Stomach (tissue), 8 donors: ENCODE measurements at regions not wholly inside any gene's neighbourhood (a gene's known extent, or its start where the extent isn't known, plus 50 kb on each side); places are given as distances from the start of the nearest gene placed in this dataset.

Experiments used
- DNase-seq, 2 donors: peaks; one replicate each; pipeline versions ENCODE4 v3.0.0 to v3.0.0-alpha.2; 2013 to 2019
- H3K27ac ChIP-seq, 5 donors: fragments of 200-600 bp in 4 of 5; sonication (generic) in 4 of 5; one replicate each; pipeline ENCODE4 v1.5.1; 2013 to 2019; ENCODE audit warnings: mild to moderate bottlenecking in 1 of 5, moderate library complexity in 1 of 5
- H3K27me3 ChIP-seq, 3 donors: fragments of 200-600 bp; sonication (generic); one replicate each; pipeline ENCODE4 v1.5.1; 2017 to 2019; ENCODE audit warnings: mixed run types in 1 of 3
- H3K36me3 ChIP-seq, 4 donors: fragments of 200-600 bp; sonication (generic); 1 replicate in 3 of 4; 2 replicates in 1 of 4; pipeline ENCODE4 v1.5.1; 2016 to 2019
- H3K4me1 ChIP-seq, 4 donors: fragments of 200-600 bp; sonication (generic); one replicate each; pipeline ENCODE4 v1.5.1; 2016 to 2019
- H3K4me3 ChIP-seq, 4 donors: fragments of 200-600 bp; sonication (generic) in 3 of 4; one replicate each; pipeline ENCODE4 v1.5.1; 2016 to 2019; ENCODE audit warnings: mild to moderate bottlenecking in 1 of 4
- H3K9me3 ChIP-seq, 4 donors: fragments of 200-600 bp; sonication (generic); one replicate each; pipeline ENCODE4 v1.5.1; 2016 to 2019
- EP300 ChIP-seq: sonication (generic); formaldehyde crosslinking; IDR thresholded peaks from one replicate; pipeline ENCODE4 v1.6.1; 2017; ENCODE audit warnings: antibody characterized with exemption
- POLR2A ChIP-seq, 4 donors: fragments of 450-650 bp; IDR thresholded peaks; one replicate each; pipeline ENCODE4 v1.6.1; 2016; ENCODE audit warnings: antibody characterized with exemption in 4 of 4, control low read depth in 2 of 4, mild to moderate bottlenecking in 1 of 4, moderate library complexity in 1 of 4
- POLR2AphosphoS5 ChIP-seq, 3 donors: sonication (generic); formaldehyde crosslinking; IDR thresholded peaks; one replicate each; pipeline ENCODE4 v1.6.1; 2016; ENCODE audit warnings: antibody characterized with exemption in 3 of 3
- WGBS, 5 donors: extraction: QIAGEN DNeasy Blood & Tissue Kit in 3 of 5; methylation state at CpG; one replicate each; pipeline versions ENCODE4 v1.1.5 to v1.1.7; 2013 to 2018; 5-methylcytosine and 5-hydroxymethylcytosine counted together
- intact Hi-C: fragments of 100-400 bp; cut with DNase I; formaldehyde crosslinking; loops from one replicate; pipeline ENCODE4 v1.15.1; 2023; ENCODE audit warnings: low total_unique reads
- TF ChIP-seq, protein P1 (sequence below), 7 experiments: fragments of 450-650 bp in 4 of 7; fragments of 200-600 bp in 3 of 7; sonication (generic) in 3 of 7; IDR thresholded peaks; one replicate each; pipeline ENCODE4 v1.5.1; 2016 to 2019; ENCODE audit warnings: antibody characterized with exemption in 7 of 7, control low read depth in 2 of 7, mild to moderate bottlenecking in 1 of 7
- donor health status: healthy with polysubstance abuse.
- donor health status: Bipolar disorder and iron deficiency.
- donor health status: healthy.

DNA sequence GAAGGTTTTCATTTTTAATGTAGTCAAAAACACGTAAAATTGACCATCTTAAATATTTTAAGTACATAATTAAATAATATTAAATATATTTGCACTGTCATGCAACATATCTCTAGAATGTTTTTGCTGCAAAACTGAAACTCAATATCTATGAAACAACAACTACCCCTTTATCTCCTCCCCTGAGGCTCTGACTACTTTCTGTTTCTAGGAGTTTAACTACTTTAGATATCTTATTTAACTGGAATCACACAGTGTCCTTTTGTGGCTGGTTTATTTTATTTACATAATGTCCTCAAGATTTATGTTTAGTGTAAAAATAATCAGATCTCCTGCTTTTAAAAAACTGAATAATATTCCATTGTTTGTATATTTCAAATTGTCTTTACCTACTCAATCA is 2003.9 kb downstream of the TP53TG3F start:
- no peak overlapping the region for H3K4me3 ChIP-seq
- no peaks in the 10 kb centered on the region for H3K27me3 ChIP-seq
- no peaks in the 10 kb centered on the region for H3K4me1 ChIP-seq
- intact Hi-C loops, result no loop called here
- H3K9me3 ChIP-seq, result peaks cover 0 to 48% (median 23%) of the 10 kb centered on the region in 4 donors
- H3K27ac ChIP-seq, result no peak overlapping the region
- H3K36me3 ChIP-seq, result no peaks in the 10 kb centered on the region
- no peak for DNase-seq
- TF ChIP-seq POLR2A (IDR thresholded peaks at IDR 0.05), result no peak
- 6 to 17% (median 12%) methylated on average over 1 of the region's 1 CpG for WGBS, 5 donors

DNA sequence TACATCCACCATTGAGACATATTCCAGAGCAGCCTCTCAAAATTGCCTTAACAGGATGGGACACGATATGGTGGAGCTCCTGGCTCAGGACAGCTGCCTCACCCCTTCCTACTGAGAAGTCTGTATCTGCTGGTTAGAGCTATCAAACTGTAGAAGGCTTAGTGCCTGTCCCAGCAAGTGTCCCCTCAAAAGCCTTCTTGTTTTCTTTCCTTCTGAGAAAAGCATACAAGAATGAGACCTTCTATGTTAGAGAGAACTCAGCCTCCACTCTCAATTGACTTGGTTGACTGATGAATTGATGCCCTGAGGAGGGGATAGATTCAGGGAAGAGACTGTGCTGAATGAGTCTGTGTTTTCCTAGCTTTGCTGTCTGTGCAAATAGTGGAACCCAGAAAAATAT is 2020.9 kb downstream of the TP53TG3F start:
- Histone ChIP-seq H3K9me3 (peaks cover 0 to 32% (median 16%) of the 10 kb centered on the region in 4 donors), H3K4me1 (no peaks in the 10 kb centered on the region), H3K4me3 (no peak overlapping the region), H3K27me3 (no peaks in the 10 kb centered on the region), H3K27ac (no peak overlapping the region), H3K36me3 (no peaks in the 10 kb centered on the region)
- intact Hi-C loops, result no loop called here
- no peak for DNase-seq
- WGBS, 5 donors, result 12 to 42% (median 17%) methylated on average over 1 of the region's 1 CpG
- TF ChIP-seq, protein P1, sequence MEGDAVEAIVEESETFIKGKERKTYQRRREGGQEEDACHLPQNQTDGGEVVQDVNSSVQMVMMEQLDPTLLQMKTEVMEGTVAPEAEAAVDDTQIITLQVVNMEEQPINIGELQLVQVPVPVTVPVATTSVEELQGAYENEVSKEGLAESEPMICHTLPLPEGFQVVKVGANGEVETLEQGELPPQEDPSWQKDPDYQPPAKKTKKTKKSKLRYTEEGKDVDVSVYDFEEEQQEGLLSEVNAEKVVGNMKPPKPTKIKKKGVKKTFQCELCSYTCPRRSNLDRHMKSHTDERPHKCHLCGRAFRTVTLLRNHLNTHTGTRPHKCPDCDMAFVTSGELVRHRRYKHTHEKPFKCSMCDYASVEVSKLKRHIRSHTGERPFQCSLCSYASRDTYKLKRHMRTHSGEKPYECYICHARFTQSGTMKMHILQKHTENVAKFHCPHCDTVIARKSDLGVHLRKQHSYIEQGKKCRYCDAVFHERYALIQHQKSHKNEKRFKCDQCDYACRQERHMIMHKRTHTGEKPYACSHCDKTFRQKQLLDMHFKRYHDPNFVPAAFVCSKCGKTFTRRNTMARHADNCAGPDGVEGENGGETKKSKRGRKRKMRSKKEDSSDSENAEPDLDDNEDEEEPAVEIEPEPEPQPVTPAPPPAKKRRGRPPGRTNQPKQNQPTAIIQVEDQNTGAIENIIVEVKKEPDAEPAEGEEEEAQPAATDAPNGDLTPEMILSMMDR (IDR thresholded peaks at IDR 0.05), result no peak
- TF ChIP-seq POLR2AphosphoS5 (IDR thresholded peaks at IDR 0.05) (no peak), EP300 (no peak), POLR2A (IDR thresholded peaks at IDR 0.05) (no peak)

- no peak for DNase-seq
- Histone ChIP-seq H3K9me3 (peaks cover 5 to 38% (median 18%) of the 10 kb centered on the region in 4 donors), H3K4me1 (no peaks in the 10 kb centered on the region), H3K27me3 (no peaks in the 10 kb centered on the region), H3K36me3 (no peaks in the 10 kb centered on the region), H3K4me3 (no peak overlapping the region), H3K27ac (no peak overlapping the region)
- intact Hi-C loops, result no loop called here
- no peak for TF ChIP-seq POLR2AphosphoS5 (IDR thresholded peaks at IDR 0.05)
Measured at GRCh38 chr16:35480988-35481387, 2021.6 kb downstream of the TP53TG3F start.

- TF ChIP-seq EP300, result no peak
- TF ChIP-seq, protein P1 (IDR thresholded peaks at IDR 0.05), result no peak
- no peak for TF ChIP-seq POLR2A (IDR thresholded peaks at IDR 0.05)
- TF ChIP-seq POLR2AphosphoS5 (IDR thresholded peaks at IDR 0.05), result no peak
- H3K4me1 ChIP-seq, result no peaks in the 10 kb centered on the region
- no peak overlapping the region for H3K27ac ChIP-seq
- no peaks in the 10 kb centered on the region for H3K27me3 ChIP-seq
- intact Hi-C loops, result no loop called here
- no peaks in the 10 kb centered on the region for H3K36me3 ChIP-seq
- H3K9me3 ChIP-seq, result peaks cover 7 to 24% (median 14%) of the 10 kb centered on the region in 4 donors
- 80 to 86% (median 81%) methylated on average over 17 of the region's 17 CpGs for WGBS, 5 donors
- no peak for DNase-seq
- H3K4me3 ChIP-seq, result no peak overlapping the region
Measured at GRCh38 chr16:35485915-35486314, 2026.5 kb downstream of the TP53TG3F start.

GRCh38 chr16:35492225-35492624 is 2032.8 kb downstream of the TP53TG3F start:
- Histone ChIP-seq H3K27me3 (no peaks in the 10 kb centered on the region), H3K4me1 (no peaks in the 10 kb centered on the region), H3K27ac (no peak overlapping the region), H3K9me3 (peaks cover 0 to 19% (median 11%) of the 10 kb centered on the region in 4 donors), H3K36me3 (no peaks in the 10 kb centered on the region), H3K4me3 (no peak overlapping the region)
- DNase-seq, result no peak
- WGBS, 5 donors, result 49 to 72% (median 64%) methylated on average over 27 to 28 of the region's 28 CpGs
- intact Hi-C loops, result no loop called here
- no peak for TF ChIP-seq POLR2A (IDR thresholded peaks at IDR 0.05)
- TF ChIP-seq POLR2AphosphoS5 (IDR thresholded peaks at IDR 0.05), result no peak
- no peak for TF ChIP-seq EP300
- TF ChIP-seq, protein P1 (IDR thresholded peaks at IDR 0.05), result no peak
